IPS-18c (cell line): ENCODE measurements at regions not wholly inside any gene's neighbourhood (a gene's known extent, or its start where the extent isn't known, plus 50 kb on each side); places are given as distances from the start of the nearest gene placed in this dataset.

ENCODE experiments used
- H3K4me3 ChIP-seq: 2 replicates; pipeline ENCODE4 v1.7.0; 2013; ENCODE audit warnings: low read depth, mild to moderate bottlenecking, low read length, moderate library complexity; ENCODE audit not compliant: insufficient read depth
- H3K9me3 ChIP-seq: one replicate; pipeline ENCODE4 v1.6.1; 2013; ENCODE audit warnings: mild to moderate bottlenecking, low read length, moderate library complexity; ENCODE audit not compliant: control insufficient read depth, insufficient read depth

- Histone ChIP-seq H3K9me3 (no peaks in the 10 kb centered on the region), H3K4me3 (no peak overlapping the region)
Observed at GRCh38 chr5:18990852-18991251, 997.1 kb downstream of the CDH18 start.

GRCh38 chr5:18992264-18992663 lies 995.7 kb downstream of the CDH18 start:
- Histone ChIP-seq H3K9me3 (no peaks in the 10 kb centered on the region), H3K4me3 (no peak overlapping the region)

GRCh38 chr5:18999478-18999877 lies 988.5 kb downstream of the CDH18 start:
- no peak overlapping the region for H3K4me3 ChIP-seq
- no peaks in the 10 kb centered on the region for H3K9me3 ChIP-seq

GRCh38 chr5:19001054-19001453 lies 986.9 kb downstream of the CDH18 start:
- Histone ChIP-seq H3K4me3 (no peak overlapping the region), H3K9me3 (no peaks in the 10 kb centered on the region)

- Histone ChIP-seq H3K4me3 (no peak overlapping the region), H3K9me3 (no peaks in the 10 kb centered on the region)
Observed at GRCh38 chr5:19001539-19001938, 986.5 kb downstream of the CDH18 start.

GRCh38 chr5:19002111-19002510 lies 985.9 kb downstream of the CDH18 start:
- Histone ChIP-seq H3K4me3 (no peak overlapping the region), H3K9me3 (no peaks in the 10 kb centered on the region)

GRCh38 chr5:19018822-19019221 lies 969.2 kb downstream of the CDH18 start:
- H3K4me3 ChIP-seq = no peak overlapping the region
- H3K9me3 ChIP-seq = no peaks in the 10 kb centered on the region

- Histone ChIP-seq H3K4me3 (no peak overlapping the region), H3K9me3 (no peaks in the 10 kb centered on the region)
Observed at GRCh38 chr5:19031491-19031890, 956.5 kb downstream of the CDH18 start.

- Histone ChIP-seq H3K4me3 (no peak overlapping the region), H3K9me3 (no peaks in the 10 kb centered on the region)
Observed at GRCh38 chr5:19035816-19036215, 952.2 kb downstream of the CDH18 start.

GRCh38 chr5:19042106-19042505 lies 945.9 kb downstream of the CDH18 start:
- Histone ChIP-seq H3K4me3 (no peak overlapping the region), H3K9me3 (no peaks in the 10 kb centered on the region)

GRCh38 chr5:19044311-19044710 lies 943.7 kb downstream of the CDH18 start:
- Histone ChIP-seq H3K9me3 (peaks cover 3% of the 10 kb centered on the region), H3K4me3 (no peak overlapping the region)

GRCh38 chr5:19044931-19045695 lies 942.9 kb downstream of the CDH18 start:
- Histone ChIP-seq H3K4me3 (no peak overlapping the region), H3K9me3 (peaks cover 3% of the 10 kb centered on the region)

- 0 out of 2 replicates have a peak overlapping the region, but pooled peaks have one; percentile 17 for H3K4me3 ChIP-seq
- H3K9me3 ChIP-seq = peaks cover 3% of the 10 kb centered on the region
Observed at GRCh38 chr5:19047277-19047676, 940.7 kb downstream of the CDH18 start.

- Histone ChIP-seq H3K9me3 (peaks cover 3% of the 10 kb centered on the region), H3K4me3 (no peak overlapping the region)
Observed at GRCh38 chr5:19048726-19049125, 939.3 kb downstream of the CDH18 start.

GRCh38 chr5:19058216-19058615 lies 929.8 kb downstream of the CDH18 start:
- Histone ChIP-seq H3K9me3 (no peaks in the 10 kb centered on the region), H3K4me3 (no peak overlapping the region)

GRCh38 chr5:19064094-19064493 lies 923.9 kb downstream of the CDH18 start:
- Histone ChIP-seq H3K4me3 (no peak overlapping the region), H3K9me3 (no peaks in the 10 kb centered on the region)

GRCh38 chr5:19067741-19068140 lies 920.3 kb downstream of the CDH18 start:
- H3K4me3 ChIP-seq = no peak overlapping the region
- H3K9me3 ChIP-seq = no peaks in the 10 kb centered on the region

- Histone ChIP-seq H3K4me3 (no peak overlapping the region), H3K9me3 (no peaks in the 10 kb centered on the region)
Observed at GRCh38 chr5:19098434-19098833, 889.6 kb downstream of the CDH18 start.

GRCh38 chr5:19099195-19099594 lies 888.8 kb downstream of the CDH18 start:
- Histone ChIP-seq H3K4me3 (no peak overlapping the region), H3K9me3 (no peaks in the 10 kb centered on the region)
